HEK293 (cell line): ENCODE measurements at regions not wholly inside any gene's neighbourhood (a gene's known extent, or its start where the extent isn't known, plus 50 kb on each side); places are given as distances from the start of the nearest gene placed in this dataset.

Source experiments
- CTCF ChIA-PET: fragments of 350-600 bp; formaldehyde crosslinking; extraction: SDS; loops from one replicate; lab custom pipeline; 2021; ENCODE audit warnings: antibody characterized with exemption; lab: Yijun Ruan, JAX
- POLR2A ChIA-PET: fragments of 300-600 bp; formaldehyde crosslinking; extraction: SDS; loops from one replicate; lab custom pipeline; 2020; ENCODE audit warnings: antibody characterized with exemption, inconsistent platforms; lab: Yijun Ruan, JAX
- H3K27ac ChIP-seq: fragments of 200-500 bp; sonication (Bioruptor generic); 2 replicates; pipeline ENCODE4 v1.5.1; 2014; ENCODE audit warnings: low read depth, low read length, control low read depth, inconsistent platforms; ENCODE audit errors: extremely low read depth
- H3K36me3 ChIP-seq, 2 experiments: fragments of 200-500 bp in 1 of 2; sonication (Bioruptor generic) in 1 of 2; 1 replicate in 1 of 2; 2 replicates in 1 of 2; pipeline ENCODE4 v1.5.1; 2014 to 2017; ENCODE audit warnings: inconsistent platforms in 2 of 2, low read length in 2 of 2; ENCODE audit not compliant: control insufficient read depth in 2 of 2, insufficient read depth in 1 of 2
- H3K4me1 ChIP-seq: fragments of 200-500 bp; sonication (Bioruptor generic); 2 replicates; pipeline ENCODE4 v1.5.1; 2014; ENCODE audit warnings: mild to moderate bottlenecking, low read length, inconsistent platforms; ENCODE audit not compliant: control insufficient read depth, insufficient read depth
- H3K4me3 ChIP-seq: 2 replicates; pipeline ENCODE4 v1.5.1; 2011; ENCODE audit warnings: low read depth, mild to moderate bottlenecking, control low read depth, low read length, moderate library complexity
- H3K9me3 ChIP-seq: fragments of 200-500 bp; sonication (Bioruptor generic); 2 replicates; pipeline ENCODE4 v1.5.1; 2014; ENCODE audit warnings: low read depth, low read length, inconsistent platforms; ENCODE audit not compliant: control insufficient read depth, insufficient read depth
- ATF2 ChIP-seq: fragments of 450-650 bp; formaldehyde crosslinking; IDR thresholded peaks from 2 replicates; pipeline ENCODE4 v1.5.1; 2016; ENCODE audit warnings: missing biosample characterization, missing genetic modification characterization, low read depth
- PBX3 ChIP-seq: sonication (generic); formaldehyde crosslinking; IDR thresholded peaks from 2 replicates; pipeline ENCODE4 v1.8.1; 2022; ENCODE audit warnings: mild to moderate bottlenecking, moderate library complexity, missing genetic modification reagents
- SCRT1 ChIP-seq: fragments of 450-650 bp; formaldehyde crosslinking; IDR thresholded peaks from 2 replicates; pipeline ENCODE4 v1.5.1; 2016; ENCODE audit warnings: missing biosample characterization, missing genetic modification characterization, borderline replicate concordance
- YY1 ChIP-seq: fragments of 450-650 bp; formaldehyde crosslinking; IDR thresholded peaks from 2 replicates; pipeline ENCODE4 v1.5.1; 2018; ENCODE audit warnings: missing biosample characterization, missing genetic modification characterization
- ZBTB49 ChIP-seq: fragments of 450-650 bp; formaldehyde crosslinking; IDR thresholded peaks from 2 replicates; pipeline ENCODE4 v1.5.1; 2016; ENCODE audit warnings: missing biosample characterization, missing genetic modification characterization, low read depth
- ZIC2 ChIP-seq: fragments of 450-650 bp; formaldehyde crosslinking; IDR thresholded peaks from 2 replicates; pipeline ENCODE4 v1.5.1; 2016; ENCODE audit warnings: missing biosample characterization, missing genetic modification characterization
- ZNF112 ChIP-seq: fragments of 450-650 bp; formaldehyde crosslinking; IDR thresholded peaks from 2 replicates; pipeline ENCODE4 v1.5.0; 2017; ENCODE audit warnings: missing biosample characterization, missing genetic modification characterization
- ZNF18 ChIP-seq: fragments of 450-650 bp; formaldehyde crosslinking; IDR thresholded peaks from 2 replicates; pipeline ENCODE4 v1.5.1; 2016; ENCODE audit warnings: missing biosample characterization, missing genetic modification characterization
- ZNF184 ChIP-seq: fragments of 450-650 bp; IDR thresholded peaks from 2 replicates; pipeline ENCODE4 v1.5.1; 2018; ENCODE audit warnings: missing biosample characterization, mild to moderate bottlenecking, missing genetic modification characterization
- ZNF19 ChIP-seq: fragments of 450-650 bp; formaldehyde crosslinking; IDR thresholded peaks from 2 replicates; pipeline ENCODE4; 2016; ENCODE audit warnings: missing biosample characterization, missing genetic modification characterization, low read depth
- ZNF211 ChIP-seq: fragments of 450-650 bp; formaldehyde crosslinking; IDR thresholded peaks from 2 replicates; pipeline ENCODE4 v1.5.1; 2016; ENCODE audit warnings: low read depth, missing biosample characterization, missing genetic modification characterization
- ZNF221 ChIP-seq: fragments of 450-650 bp; formaldehyde crosslinking; IDR thresholded peaks from 2 replicates; pipeline ENCODE4 v1.5.1; 2017; ENCODE audit warnings: missing biosample characterization, missing genetic modification characterization, borderline replicate concordance
- ZNF266 ChIP-seq: fragments of 450-650 bp; formaldehyde crosslinking; IDR thresholded peaks from 2 replicates; pipeline ENCODE4 v1.5.1; 2016; ENCODE audit warnings: missing biosample characterization, missing genetic modification characterization, low read depth
- ZNF394 ChIP-seq: fragments of 450-650 bp; formaldehyde crosslinking; IDR thresholded peaks from 2 replicates; pipeline ENCODE4 v1.5.1; 2016; ENCODE audit warnings: missing biosample characterization, missing genetic modification characterization, mild to moderate bottlenecking, moderate library complexity, borderline replicate concordance
- ZNF416 ChIP-seq: fragments of 450-650 bp; formaldehyde crosslinking; IDR thresholded peaks from 2 replicates; pipeline ENCODE4 v1.5.1; 2016; ENCODE audit warnings: missing biosample characterization, missing genetic modification characterization
- ZNF488 ChIP-seq: fragments of 450-650 bp; formaldehyde crosslinking; IDR thresholded peaks from 2 replicates; pipeline ENCODE4 v1.5.1; 2016; ENCODE audit warnings: missing biosample characterization, missing genetic modification characterization
- ZNF529 ChIP-seq: fragments of 450-650 bp; formaldehyde crosslinking; IDR thresholded peaks from 2 replicates; pipeline ENCODE4 v1.5.1; 2017; ENCODE audit warnings: missing genetic modification characterization, missing biosample characterization; ENCODE audit not compliant: insufficient replicate concordance
- ZNF654 ChIP-seq: fragments of 450-650 bp; formaldehyde crosslinking; IDR thresholded peaks from 2 replicates; pipeline ENCODE4 v1.5.1; 2016; ENCODE audit warnings: low read depth, missing biosample characterization, missing genetic modification characterization
- ZNF701 ChIP-seq: fragments of 450-650 bp; formaldehyde crosslinking; IDR thresholded peaks from 2 replicates; pipeline ENCODE4 v1.5.1; 2016; ENCODE audit warnings: missing biosample characterization, missing genetic modification characterization
- ZSCAN5A ChIP-seq: fragments of 450-650 bp; formaldehyde crosslinking; IDR thresholded peaks from 2 replicates; pipeline ENCODE4 v1.5.1; 2016; ENCODE audit warnings: missing biosample characterization, missing genetic modification characterization

GRCh38 chr3:1578124-1578806 is 485.4 kb downstream of the CNTN6 start:
- H3K4me1 ChIP-seq: no peaks in the 10 kb centered on the region
- TF ChIP-seq ZIC2 (tag by site-specific recombination): no peak
- TF ChIP-seq ZNF266 (tag by site-specific recombination): no peak
- no peak for TF ChIP-seq ZNF701 (tag by site-specific recombination)
- TF ChIP-seq ZNF211: no peak
- TF ChIP-seq ZNF529: no peak
- no peak for TF ChIP-seq ZNF221 (tag by site-specific recombination)
- TF ChIP-seq ZNF416: no peak
- TF ChIP-seq YY1 (tag by site-specific recombination): no peak
- no peak for TF ChIP-seq ZNF184 (tag by site-specific recombination)
- TF ChIP-seq SCRT1 (tag by site-specific recombination): no peak
- no peak for TF ChIP-seq ZNF19 (tag by site-specific recombination)
- no peak for TF ChIP-seq ZNF394 (tag by site-specific recombination)
- no peak for TF ChIP-seq ZNF654
- no peak for TF ChIP-seq ZNF488 (tag by site-specific recombination)
- no peak for TF ChIP-seq ATF2 (tag by site-specific recombination)
- no peak for TF ChIP-seq ZBTB49 (tag by site-specific recombination)
- no peak for TF ChIP-seq PBX3 (CRISPR knock-in tag)
- no peak for TF ChIP-seq ZSCAN5A (tag by site-specific recombination)
- TF ChIP-seq ZNF112 (tag by site-specific recombination): no peak
- TF ChIP-seq ZNF18 (tag by site-specific recombination): no peak
- TF ChIP-seq, all 188 proteins: peak for 0
- H3K4me3 ChIP-seq: no peak overlapping the region
- CTCF ChIA-PET: no interaction called here
- no peaks in the 10 kb centered on the region for H3K9me3 ChIP-seq
- POLR2A ChIA-PET: no interaction called here
- H3K36me3 ChIP-seq: no peaks in the 10 kb centered on the region
- no peak overlapping the region for H3K27ac ChIP-seq
